ENCODE measurements at regions not wholly inside any gene's neighbourhood (a gene's known extent, or its start where the extent isn't known, plus 50 kb on each side); places are given as distances from the start of the nearest gene placed in this dataset.

DNA sequence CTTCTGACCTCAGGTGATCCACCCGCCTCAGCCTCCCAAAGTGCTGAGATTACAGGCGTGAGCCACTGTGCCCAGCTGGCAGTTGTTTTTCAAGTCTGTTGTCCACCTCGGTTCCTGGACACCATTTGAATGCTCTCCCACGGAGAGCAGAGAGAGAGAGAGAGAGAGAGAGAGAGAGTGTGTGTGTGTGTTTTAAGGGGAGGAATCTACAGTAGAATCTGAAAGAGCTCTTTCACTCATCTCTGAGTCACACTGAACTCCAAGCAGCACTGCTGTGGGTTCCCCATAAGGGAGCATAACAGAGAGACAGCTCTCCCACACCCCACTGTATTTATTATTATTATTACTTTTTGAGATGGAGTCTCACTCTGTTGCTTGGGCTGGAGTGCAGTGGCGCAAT, 156.6 kb downstream of the RPLP1 start:
- no peaks in the 10 kb centered on the region for H3K79me2 ChIP-seq (ENCODE audit: control insufficient read depth, low read length)

GRCh38 chr15:69609776-69610175, 157.2 kb downstream of the RPLP1 start:
- H3K36me3 ChIP-seq (ENCODE audit: control insufficient read depth, low read length) = no peaks in the 10 kb centered on the region
- no peaks in the 10 kb centered on the region for H3F3A ChIP-seq (ENCODE audit: control insufficient read depth, insufficient read depth)
- no peaks in the 10 kb centered on the region for H3K79me2 ChIP-seq (ENCODE audit: control insufficient read depth, low read length)
- no peaks in the 10 kb centered on the region for H4K20me1 ChIP-seq (ENCODE audit: control insufficient read depth, insufficient read depth, low read depth, low read length)
- no peaks in the 10 kb centered on the region for H3K9me3 ChIP-seq (ENCODE audit: control insufficient read depth, insufficient read depth, low read length)
- no peak overlapping the region for H3K4me2 ChIP-seq (ENCODE audit: low read length)
- no peak overlapping the region for H3K4me3 ChIP-seq (ENCODE audit: low read length)
- peaks cover 16% of the 10 kb centered on the region; the same call in 1 of the 2 replicates for H3K27me3 ChIP-seq (ENCODE audit: control insufficient read depth, low read length)
- H3K4me1 ChIP-seq (ENCODE audit: control insufficient read depth, low read length) = no peaks in the 10 kb centered on the region
- no peak overlapping the region for H3K27ac ChIP-seq (ENCODE audit: low read depth, low read length)
- no peaks in the 10 kb centered on the region for H3K9me2 ChIP-seq (replicated peaks; ENCODE audit: control insufficient read depth, low read length)
- no peak for TF ChIP-seq EZH2phosphoT487 (IDR thresholded peaks at IDR 0.05; ENCODE audit: borderline replicate concordance, low read length)
- TF ChIP-seq, protein P1, sequence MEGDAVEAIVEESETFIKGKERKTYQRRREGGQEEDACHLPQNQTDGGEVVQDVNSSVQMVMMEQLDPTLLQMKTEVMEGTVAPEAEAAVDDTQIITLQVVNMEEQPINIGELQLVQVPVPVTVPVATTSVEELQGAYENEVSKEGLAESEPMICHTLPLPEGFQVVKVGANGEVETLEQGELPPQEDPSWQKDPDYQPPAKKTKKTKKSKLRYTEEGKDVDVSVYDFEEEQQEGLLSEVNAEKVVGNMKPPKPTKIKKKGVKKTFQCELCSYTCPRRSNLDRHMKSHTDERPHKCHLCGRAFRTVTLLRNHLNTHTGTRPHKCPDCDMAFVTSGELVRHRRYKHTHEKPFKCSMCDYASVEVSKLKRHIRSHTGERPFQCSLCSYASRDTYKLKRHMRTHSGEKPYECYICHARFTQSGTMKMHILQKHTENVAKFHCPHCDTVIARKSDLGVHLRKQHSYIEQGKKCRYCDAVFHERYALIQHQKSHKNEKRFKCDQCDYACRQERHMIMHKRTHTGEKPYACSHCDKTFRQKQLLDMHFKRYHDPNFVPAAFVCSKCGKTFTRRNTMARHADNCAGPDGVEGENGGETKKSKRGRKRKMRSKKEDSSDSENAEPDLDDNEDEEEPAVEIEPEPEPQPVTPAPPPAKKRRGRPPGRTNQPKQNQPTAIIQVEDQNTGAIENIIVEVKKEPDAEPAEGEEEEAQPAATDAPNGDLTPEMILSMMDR (IDR thresholded peaks at IDR 0.05; ENCODE audit: low read depth, low read length, poor library complexity, severe bottlenecking) = no peak

More for the DNA sequence above, 156.6 kb downstream of the RPLP1 start:
- H3K4me1 ChIP-seq (ENCODE audit: control insufficient read depth, low read length) = no peaks in the 10 kb centered on the region
- no peak overlapping the region for H3K27ac ChIP-seq (ENCODE audit: low read depth, low read length)
- H3K4me2 ChIP-seq (ENCODE audit: low read length) = no peak overlapping the region
- H4K20me1 ChIP-seq (ENCODE audit: control insufficient read depth, insufficient read depth, low read depth, low read length) = no peaks in the 10 kb centered on the region
- no peaks in the 10 kb centered on the region for H3K36me3 ChIP-seq (ENCODE audit: control insufficient read depth, low read length)
- H3K9me2 ChIP-seq (replicated peaks; ENCODE audit: control insufficient read depth, low read length) = no peaks in the 10 kb centered on the region
- TF ChIP-seq, protein P1 (IDR thresholded peaks at IDR 0.05; ENCODE audit: low read depth, low read length, poor library complexity, severe bottlenecking) = no peak
- no peak for TF ChIP-seq EZH2phosphoT487 (IDR thresholded peaks at IDR 0.05; ENCODE audit: borderline replicate concordance, low read length)
- H3K9me3 ChIP-seq (ENCODE audit: control insufficient read depth, insufficient read depth, low read length) = no peaks in the 10 kb centered on the region
- H3K27me3 ChIP-seq (ENCODE audit: control insufficient read depth, low read length) = peaks cover 16% of the 10 kb centered on the region; the same call in 1 of the 2 replicates
- H3K4me3 ChIP-seq (ENCODE audit: low read length) = no peak overlapping the region
- H3F3A ChIP-seq (ENCODE audit: control insufficient read depth, insufficient read depth) = no peaks in the 10 kb centered on the region

DNA sequence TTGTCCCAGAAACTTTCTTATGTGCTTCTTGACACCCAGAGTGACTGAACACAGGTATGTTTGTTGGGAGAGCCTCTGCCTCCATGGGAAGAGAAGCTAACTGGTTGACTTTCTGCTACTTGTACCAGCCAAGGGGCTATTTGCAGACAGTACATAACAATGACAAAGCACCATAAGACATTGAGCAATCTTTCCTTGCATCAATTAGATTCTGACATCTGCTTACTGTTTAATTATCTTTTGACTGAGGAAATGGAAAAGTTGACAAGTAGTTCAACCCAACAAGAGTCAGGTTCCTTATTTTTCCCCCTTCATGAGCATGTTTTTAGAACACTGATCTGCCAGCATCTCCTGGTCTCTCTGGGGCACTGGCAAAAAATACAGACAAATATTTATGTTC, 157.7 kb downstream of the RPLP1 start:
- no peaks in the 10 kb centered on the region for H4K20me1 ChIP-seq (ENCODE audit: control insufficient read depth, insufficient read depth, low read depth, low read length)
- no peak overlapping the region for H3K27ac ChIP-seq (ENCODE audit: low read depth, low read length)
- peaks cover 15% of the 10 kb centered on the region; the same call in 1 of the 2 replicates for H3K27me3 ChIP-seq (ENCODE audit: control insufficient read depth, low read length)
- H3K79me2 ChIP-seq (ENCODE audit: control insufficient read depth, low read length) = no peaks in the 10 kb centered on the region
- no peak for TF ChIP-seq EZH2phosphoT487 (IDR thresholded peaks at IDR 0.05; ENCODE audit: borderline replicate concordance, low read length)
- TF ChIP-seq, protein P1 (IDR thresholded peaks at IDR 0.05; ENCODE audit: low read depth, low read length, poor library complexity, severe bottlenecking) = no peak
- no peaks in the 10 kb centered on the region for H3K9me3 ChIP-seq (ENCODE audit: control insufficient read depth, insufficient read depth, low read length)
- H3F3A ChIP-seq (ENCODE audit: control insufficient read depth, insufficient read depth) = no peaks in the 10 kb centered on the region
- no peak overlapping the region for H3K4me2 ChIP-seq (ENCODE audit: low read length)
- H3K4me1 ChIP-seq (ENCODE audit: control insufficient read depth, low read length) = no peaks in the 10 kb centered on the region
- H3K9me2 ChIP-seq (replicated peaks; ENCODE audit: control insufficient read depth, low read length) = no peaks in the 10 kb centered on the region
- H3K36me3 ChIP-seq (ENCODE audit: control insufficient read depth, low read length) = no peaks in the 10 kb centered on the region
- H3K4me3 ChIP-seq (ENCODE audit: low read length) = no peak overlapping the region

All from DOHH2 (cell line).